B cell (primary cell): ENCODE measurements at regions not wholly inside any gene's neighbourhood (a gene's known extent, or its start where the extent isn't known, plus 50 kb on each side); places are given as distances from the start of the nearest gene placed in this dataset.

Experiments
- ATAC-seq: fragments of 200-7000 bp; cut with Tn5 transposase; one replicate; pipeline ENCODE4 v1.10.0; 2021; ENCODE audit warnings: low read depth, mild to moderate bottlenecking, moderate number of reproducible peaks, moderate library complexity
- CTCF ChIA-PET: fragments of 350-600 bp; sonication (Branson Sonifier 250); formaldehyde crosslinking; loops from one replicate; lab custom pipeline; 2021; ENCODE audit warnings: antibody characterized with exemption, inconsistent platforms; lab: Charles Lee
- POLR2A ChIA-PET: fragments of 350-600 bp; sonication (Branson Sonifier 250); formaldehyde crosslinking; loops from one replicate; lab custom pipeline; 2021; ENCODE audit warnings: antibody characterized with exemption; lab: Charles Lee
- DNase-seq: peaks from one replicate; pipeline ENCODE4 v3.0.0; 2013
- H2AFZ ChIP-seq: 2 replicates; pipeline ENCODE4 v1.6.1; 2012; ENCODE audit warnings: mild to moderate bottlenecking, low read depth, low read length; ENCODE audit not compliant: insufficient read depth, poor library complexity, severe bottlenecking
- H3K27ac ChIP-seq, 2 donors: 1 replicate in 1 of 2; 2 replicates in 1 of 2; pipeline ENCODE4 v1.5.1; 2012 to 2013; ENCODE audit warnings: low read length in 2 of 2, mild to moderate bottlenecking in 2 of 2, moderate library complexity in 1 of 2
- H3K27me3 ChIP-seq, 4 experiments: fragments of 200-600 bp in 1 of 4; sonication (generic) in 1 of 4; replicated peaks in 1 of 4; 1 replicate in 2 of 4; 2 replicates in 2 of 4; pipeline versions ENCODE4 v1.6.1 to v1.7.0; 2013 to 2016; ENCODE audit warnings: low read length in 3 of 4, mild to moderate bottlenecking in 2 of 4, mixed read lengths in 1 of 4, moderate library complexity in 1 of 4; ENCODE audit not compliant: insufficient read depth in 4 of 4, control insufficient read depth in 3 of 4; ENCODE audit errors: control extremely low read depth in 1 of 4
- H3K36me3 ChIP-seq, 2 experiments: replicated peaks in 1 of 2; 1 replicate in 1 of 2; 2 replicates in 1 of 2; pipeline versions ENCODE4 v1.6.1 to v1.7.1; 2013; ENCODE audit warnings: low read length in 1 of 2; ENCODE audit not compliant: insufficient read depth in 2 of 2, control insufficient read depth in 1 of 2; ENCODE audit errors: control extremely low read depth in 1 of 2, extremely low read depth in 1 of 2
- H3K4me1 ChIP-seq, 2 donors: fragments of 200-600 bp in 1 of 2; sonication (generic) in 1 of 2; 1 replicate in 1 of 2; 2 replicates in 1 of 2; pipeline versions ENCODE4 v1.5.1 to v1.6.1; 2013 to 2017; ENCODE audit warnings: low read length in 2 of 2; ENCODE audit not compliant: control insufficient read depth in 2 of 2, insufficient read depth in 2 of 2
- H3K4me2 ChIP-seq: replicated peaks from 2 replicates; pipeline ENCODE3; 2012; ENCODE audit warnings: mild to moderate bottlenecking, low read depth, low read length; ENCODE audit not compliant: poor library complexity, severe bottlenecking
- H3K4me3 ChIP-seq, 5 experiments: fragments of 200-600 bp in 1 of 5; sonication (generic) in 1 of 5; 1 replicate in 3 of 5; 2 replicates in 2 of 5; pipeline versions ENCODE4 v1.5.1 to v1.7.0; 2011 to 2016; ENCODE audit warnings: low read length in 4 of 5, mild to moderate bottlenecking in 4 of 5, low read depth in 2 of 5, control low read depth in 1 of 5, moderate library complexity in 1 of 5; ENCODE audit not compliant: insufficient read depth in 1 of 5; ENCODE audit errors: control extremely low read depth in 1 of 5, extremely low read depth in 1 of 5
- H3K79me2 ChIP-seq: fragments of 200-600 bp; sonication (generic); one replicate; pipeline ENCODE4 v1.6.0; 2016; ENCODE audit warnings: low read length; ENCODE audit not compliant: control insufficient read depth, insufficient read depth
- H3K9ac ChIP-seq: fragments of 200-600 bp; sonication (generic); 2 replicates; pipeline ENCODE4 v1.6.1; 2017; ENCODE audit warnings: mild to moderate bottlenecking, low read length, moderate library complexity
- H3K9me3 ChIP-seq, 3 donors: one replicate each; pipeline versions ENCODE4 v1.6.1 to v1.7.1; 2013; ENCODE audit warnings: low read length in 2 of 3; ENCODE audit not compliant: control insufficient read depth in 2 of 3, insufficient read depth in 1 of 3; ENCODE audit errors: control extremely low read depth in 1 of 3
- H4K20me1 ChIP-seq: 2 replicates; pipeline ENCODE4 v1.6.0; 2012; ENCODE audit warnings: mild to moderate bottlenecking, low read length; ENCODE audit not compliant: insufficient read depth, control insufficient read depth, poor library complexity, severe bottlenecking
- H3K27ac Mint-ChIP-seq: one replicate; pipeline ENCODE4 v1.8.0; 2021; ENCODE audit warnings: mixed read lengths
- H3K27me3 Mint-ChIP-seq: one replicate; pipeline ENCODE4 v1.8.0; 2021; ENCODE audit warnings: mixed read lengths
- H3K4me1 Mint-ChIP-seq: one replicate; pipeline ENCODE4 v1.8.0; 2021; ENCODE audit warnings: mixed read lengths
- H3K4me3 Mint-ChIP-seq: one replicate; pipeline ENCODE4 v1.8.0; 2021; ENCODE audit warnings: mixed read lengths
- H3K9me3 Mint-ChIP-seq: one replicate; pipeline ENCODE4 v1.8.0; 2022; ENCODE audit warnings: mixed read lengths; ENCODE audit not compliant: insufficient read depth
- CTCF ChIP-seq: fragments of 200-600 bp; IDR thresholded peaks from one replicate; pipeline ENCODE4 v1.8.0; 2022; ENCODE audit warnings: antibody characterized with exemption, mild to moderate bottlenecking
- EZH2 ChIP-seq: IDR thresholded peaks from 2 replicates; pipeline ENCODE4 v1.6.1; 2012; ENCODE audit warnings: borderline replicate concordance, low read depth, mild to moderate bottlenecking, moderate library complexity, low read length; ENCODE audit not compliant: insufficient read depth, poor library complexity, severe bottlenecking
- WGBS: methylation state at CpG from one replicate; pipeline ENCODE4 v1.1.5; 2013; ENCODE audit warnings: missing lambda C conversion rate; ENCODE audit not compliant: insufficient coverage; 5-methylcytosine and 5-hydroxymethylcytosine counted together
- intact Hi-C: fragments of 100-400 bp; cut with micrococcal nuclease; formaldehyde crosslinking; loops from one replicate; pipeline ENCODE4 v1.10.0; 2022

GRCh38 chr3:69675786-69676530 is 63.3 kb upstream of the MITF start:
- Histone ChIP-seq H3K9me3 (no peaks in the 10 kb centered on the region), H3K79me2 (no peaks in the 10 kb centered on the region), H2AFZ (no peak overlapping the region), H3K27me3 (no peaks in the 10 kb centered on the region), H3K4me1 (no peaks in the 10 kb centered on the region), H3K4me2 (no peak overlapping the region), H3K9ac (no peak overlapping the region), H3K27ac (no peak overlapping the region), H3K36me3 (no peaks in the 10 kb centered on the region), H3K4me3 (no peak overlapping the region), H4K20me1 (no peaks in the 10 kb centered on the region)
- WGBS = 84% methylated on average over 4 of the region's 6 CpGs
- no peaks in the 10 kb centered on the region for H3K9me3 Mint-ChIP-seq
- DNase-seq = no peak
- no peaks in the 10 kb centered on the region for H3K4me1 Mint-ChIP-seq
- ATAC-seq = no peak
- ChIA-PET CTCF (no interaction called here), POLR2A (no interaction called here)
- peaks cover 4% of the 10 kb centered on the region for H3K27me3 Mint-ChIP-seq
- intact Hi-C loops = no loop called here
- no peak overlapping the region for H3K27ac Mint-ChIP-seq
- TF ChIP-seq CTCF = no peak
- TF ChIP-seq EZH2 = no peak
- no peak overlapping the region for H3K4me3 Mint-ChIP-seq

GRCh38 chr3:69674752-69675151 is 64.5 kb upstream of the MITF start:
- H3K4me3 ChIP-seq = no peak overlapping the region
- Mint-ChIP-seq H3K27ac (no peak overlapping the region), H3K4me1 (no peaks in the 10 kb centered on the region), H3K4me3 (no peak overlapping the region), H3K27me3 (peaks cover 4% of the 10 kb centered on the region), H3K9me3 (no peaks in the 10 kb centered on the region)
- DNase-seq = no peak
- no peaks in the 10 kb centered on the region for H3K79me2 ChIP-seq
- 88% methylated on average over 1 of the region's 3 CpGs for WGBS
- H3K9ac ChIP-seq = no peak overlapping the region
- no peaks in the 10 kb centered on the region for H3K36me3 ChIP-seq
- H3K4me1 ChIP-seq = no peaks in the 10 kb centered on the region
- H3K27me3 ChIP-seq = no peaks in the 10 kb centered on the region
- no peak overlapping the region for H2AFZ ChIP-seq
- TF ChIP-seq CTCF = no peak
- no peak for TF ChIP-seq EZH2
- H3K4me2 ChIP-seq = no peak overlapping the region
- no peak for ATAC-seq
- POLR2A ChIA-PET = no interaction called here
- CTCF ChIA-PET = no interaction called here
- no peaks in the 10 kb centered on the region for H3K9me3 ChIP-seq
- no peaks in the 10 kb centered on the region for H4K20me1 ChIP-seq
- H3K27ac ChIP-seq = no peak overlapping the region
- intact Hi-C loops = no loop called here
